CD4-positive, alpha-beta T cell treated with Interferon gamma for 1 hour (primary cell): ENCODE measurements at regions not wholly inside any gene's neighbourhood (a gene's known extent, or its start where the extent isn't known, plus 50 kb on each side); places are given as distances from the start of the nearest gene placed in this dataset.
"Not testable (repeated sequence)": the region's sequence is repeated elsewhere in the genome, so short reads cannot be mapped to it uniquely, and the experiment has no call there.

Experiments used
- DNase-seq: peaks from one replicate; pipeline ENCODE4 v3.0.0-alpha.2; 2020

DNA sequence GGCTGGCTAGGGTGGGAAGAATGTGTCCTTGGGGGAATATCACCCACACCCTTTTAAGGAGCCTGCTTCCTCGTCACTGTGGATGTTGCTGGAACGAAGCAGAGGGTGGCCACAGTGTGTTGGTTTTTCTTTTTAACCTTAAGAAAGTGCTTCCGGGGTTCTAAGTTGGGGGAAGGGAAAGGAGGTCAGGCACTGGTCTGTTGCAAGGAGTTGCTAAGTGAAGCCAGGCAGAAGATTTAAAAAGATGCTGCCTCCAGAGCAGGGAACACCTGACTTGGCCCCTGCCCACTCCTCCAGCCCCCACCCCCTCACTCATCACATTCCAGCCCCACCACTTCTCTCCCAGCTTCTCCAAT lies 213.1 kb downstream of the EMX2 start:
- no peak for DNase-seq

DNA sequence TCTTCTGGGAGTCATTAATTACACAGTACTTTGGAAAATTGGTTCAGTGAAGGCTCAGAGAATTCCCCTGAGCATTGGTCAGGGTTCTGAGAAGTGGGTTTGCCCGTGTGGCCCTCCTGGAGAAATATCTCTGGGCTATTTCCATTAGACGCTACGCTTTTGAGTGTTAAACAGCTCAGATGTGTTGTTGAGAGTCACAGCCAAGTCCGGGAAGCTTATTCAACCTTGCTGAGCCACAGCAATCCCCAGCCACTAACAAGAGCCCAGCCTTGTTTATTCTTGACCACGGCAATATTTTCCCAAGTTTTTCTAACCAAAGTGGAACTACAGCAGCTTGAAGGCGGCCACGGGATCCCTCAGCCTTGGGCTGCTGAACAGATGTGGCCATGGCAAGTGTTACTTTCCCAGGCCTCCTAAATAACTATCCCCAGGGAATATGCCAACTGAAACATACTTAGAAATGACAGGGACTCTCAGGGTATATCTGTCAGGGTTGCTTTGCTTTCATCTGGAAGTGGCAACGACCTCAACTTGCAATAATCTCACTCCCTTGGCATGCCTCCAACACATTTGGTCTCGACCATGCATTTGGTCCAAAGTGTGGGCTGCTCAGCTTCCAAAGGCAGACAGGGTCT lies 214.7 kb downstream of the EMX2 start:
- no peak for DNase-seq

DNA sequence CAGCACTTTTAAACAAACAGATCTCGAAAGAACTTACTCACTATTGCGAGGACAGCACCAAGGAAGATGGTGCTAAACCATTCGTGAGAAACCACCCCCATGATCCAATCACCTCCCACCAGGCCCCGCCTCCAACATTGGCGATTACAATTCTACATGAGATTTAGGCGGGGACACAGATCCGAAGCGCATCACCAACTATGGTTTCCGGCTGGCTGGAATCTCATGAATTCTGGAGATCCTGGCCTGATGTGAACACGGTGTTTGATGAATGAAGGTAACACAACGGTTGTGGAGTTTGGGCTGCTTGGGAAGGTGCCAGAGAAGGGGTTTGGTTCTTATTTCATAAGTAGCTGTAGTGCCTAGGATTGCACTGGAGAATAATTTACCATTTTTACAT lies 216.7 kb downstream of the EMX2 start:
- DNase-seq: no peak

- no peak for DNase-seq
Observed at GRCh38 chr10:117761695-117762094, 219.1 kb downstream of the EMX2 start.

- no peak for DNase-seq
Observed at GRCh38 chr10:117762126-117762818, 219.7 kb downstream of the EMX2 start.

DNA sequence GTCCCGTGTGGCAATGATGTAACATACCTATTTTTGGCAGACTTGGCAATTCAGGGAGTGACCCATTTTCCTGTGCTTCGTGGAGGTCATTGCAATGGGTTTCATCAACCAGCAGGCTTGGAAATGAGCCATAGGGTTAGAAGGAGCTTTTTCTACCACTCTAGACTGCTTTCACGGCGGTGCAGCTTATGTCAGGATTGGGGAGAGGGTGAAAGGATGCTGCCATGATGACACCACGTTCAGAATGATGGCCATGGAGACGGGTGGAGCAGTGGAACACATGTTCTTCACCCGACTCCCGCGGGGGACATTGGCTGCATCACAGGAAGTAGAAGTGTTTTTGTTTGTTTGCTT lies 220.2 kb downstream of the EMX2 start:
- no peak for DNase-seq

- DNase-seq: no peak
Observed at GRCh38 chr10:117763528-117763927, 221.0 kb downstream of the EMX2 start.

- no peak for DNase-seq
Observed at GRCh38 chr10:117768333-117769042, 225.9 kb downstream of the EMX2 start.

GRCh38 chr10:117775526-117775925 lies 233.0 kb downstream of the EMX2 start:
- no peak for DNase-seq

DNA sequence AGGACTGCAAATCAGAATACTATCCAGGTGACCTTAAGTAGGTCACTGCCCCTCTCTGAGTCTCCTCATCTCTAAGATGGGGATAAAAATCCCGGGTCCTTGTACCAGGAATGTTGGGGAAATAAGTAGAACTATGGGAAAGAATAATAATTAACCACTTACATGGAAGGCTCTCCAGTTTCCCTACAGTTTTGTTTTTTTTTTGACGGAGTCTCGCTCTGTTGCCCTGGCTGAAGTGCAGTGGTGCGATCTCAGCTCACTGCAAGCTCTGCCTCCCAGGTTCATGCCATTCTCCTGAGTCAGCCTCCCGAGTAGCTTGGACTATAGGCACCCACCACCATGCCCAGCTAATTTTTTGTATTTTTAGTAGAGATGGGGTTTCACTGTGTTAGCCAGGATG lies 234.7 kb downstream of the EMX2 start:
- not testable (repeated sequence) for DNase-seq

DNA sequence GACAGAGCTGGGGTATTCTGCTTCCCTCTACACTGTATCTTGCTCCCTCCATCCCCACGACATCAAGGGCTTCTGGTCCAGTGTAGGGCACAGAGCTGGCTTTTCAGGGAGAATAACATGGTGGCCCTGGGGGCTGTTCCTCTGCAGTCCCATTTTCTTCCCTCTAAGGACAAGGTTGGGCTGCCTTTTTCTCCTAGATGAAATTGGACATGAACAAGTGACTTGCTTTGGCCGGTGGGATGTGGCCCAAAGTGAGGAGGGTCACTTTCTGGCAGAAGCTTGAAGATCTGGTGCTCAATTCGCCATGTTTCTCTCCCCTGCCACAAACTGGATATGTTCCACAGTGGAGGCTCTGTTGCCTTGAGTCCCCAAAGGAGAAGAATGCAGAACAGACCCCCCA lies 235.7 kb downstream of the EMX2 start:
- DNase-seq: no peak

- no peak for DNase-seq
Observed at GRCh38 chr10:117780411-117780810, 237.9 kb downstream of the EMX2 start.

- no peak for DNase-seq
Observed at GRCh38 chr10:117781216-117781831, 238.8 kb downstream of the EMX2 start.

DNA sequence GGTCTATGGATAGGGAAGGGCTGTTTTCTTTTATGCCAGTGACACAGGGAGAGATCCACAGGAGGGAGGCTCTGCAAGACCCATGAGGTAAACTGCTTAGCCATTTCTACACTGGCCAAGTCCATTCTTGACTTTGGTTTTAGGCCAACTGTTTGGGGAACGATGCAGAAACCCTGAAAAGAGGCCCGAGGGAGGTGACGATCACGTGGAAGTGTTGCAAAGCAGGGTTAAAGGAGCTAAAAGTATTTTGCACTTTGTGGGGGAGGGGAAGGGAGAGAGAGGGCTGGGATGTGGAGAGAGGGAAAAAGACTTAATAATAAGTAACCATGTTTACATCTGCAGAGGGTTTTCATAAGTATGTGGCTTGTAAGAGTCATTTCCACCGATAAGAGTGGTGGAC lies 239.7 kb downstream of the EMX2 start:
- no peak for DNase-seq

DNA sequence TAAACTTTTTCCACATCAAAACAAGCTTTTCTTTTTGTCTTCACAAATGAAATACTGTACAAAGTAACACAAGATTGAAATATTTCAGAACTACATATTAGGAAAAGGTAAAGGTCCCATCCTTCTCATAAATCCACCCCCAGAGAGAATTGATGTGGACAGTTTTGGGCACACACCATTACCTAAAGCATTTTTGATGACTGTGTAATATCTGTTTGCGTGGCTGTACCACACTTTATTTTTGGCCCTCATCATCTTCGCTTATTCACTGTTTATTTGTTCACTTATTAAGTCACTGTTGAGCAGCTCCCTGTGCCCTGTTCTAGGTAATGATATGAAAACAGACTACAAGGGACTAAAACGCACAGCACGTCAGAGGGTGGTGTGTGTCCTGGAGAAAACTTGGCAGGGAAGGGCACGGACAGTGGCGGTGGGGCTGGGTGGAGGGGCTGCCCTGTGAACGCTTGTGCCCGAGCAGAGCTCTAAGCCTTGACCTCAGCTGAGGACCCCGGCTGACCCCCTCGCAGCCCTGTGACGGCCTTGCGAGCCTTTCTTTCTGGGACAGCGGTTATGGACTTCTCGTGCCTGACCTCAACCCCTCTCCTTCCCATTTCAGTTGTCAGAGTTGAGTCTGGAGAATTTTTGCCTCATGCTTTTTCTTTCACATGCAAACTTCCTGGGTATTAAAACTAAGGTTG lies 241.3 kb downstream of the EMX2 start:
- DNase-seq: no peak

DNA sequence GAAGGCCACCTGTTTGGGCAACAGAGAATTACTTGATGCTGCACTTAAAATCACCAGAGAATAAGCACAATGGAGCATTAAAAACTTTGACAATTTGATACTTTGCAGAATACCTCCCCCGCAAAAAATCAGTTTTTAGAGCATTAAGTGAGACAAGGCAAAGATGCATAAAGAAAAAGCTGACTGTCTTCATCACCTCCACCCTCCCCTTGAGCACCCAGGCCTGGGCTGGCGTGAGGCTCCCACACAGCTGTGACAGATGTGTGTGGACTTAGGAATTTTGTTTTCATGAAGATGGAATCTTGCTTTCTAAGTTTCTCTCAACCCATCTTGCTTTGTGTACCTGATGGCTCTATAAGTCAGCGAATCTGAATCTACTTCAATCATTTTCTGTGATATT lies 242.2 kb downstream of the EMX2 start:
- DNase-seq: no peak

DNA sequence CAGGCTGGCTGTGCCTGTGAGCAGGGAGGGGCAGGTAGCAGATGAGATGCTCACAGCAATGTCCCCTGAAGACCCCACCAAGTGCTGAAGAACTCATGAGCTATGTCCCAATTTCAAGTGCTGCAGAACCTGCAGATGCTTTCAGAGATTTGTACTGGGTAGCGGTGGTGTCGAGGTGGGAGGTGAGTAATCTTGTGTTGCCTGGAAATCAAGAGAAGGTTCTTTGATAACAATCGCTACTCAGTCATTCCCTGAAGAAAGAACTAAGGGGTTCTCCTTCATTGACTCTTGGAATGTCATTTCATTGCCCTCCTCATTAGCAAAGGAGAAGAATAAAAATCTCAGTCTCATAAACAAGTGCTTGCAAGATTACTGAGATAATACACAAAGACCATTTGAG lies 246.4 kb downstream of the EMX2 start:
- no peak for DNase-seq

DNA sequence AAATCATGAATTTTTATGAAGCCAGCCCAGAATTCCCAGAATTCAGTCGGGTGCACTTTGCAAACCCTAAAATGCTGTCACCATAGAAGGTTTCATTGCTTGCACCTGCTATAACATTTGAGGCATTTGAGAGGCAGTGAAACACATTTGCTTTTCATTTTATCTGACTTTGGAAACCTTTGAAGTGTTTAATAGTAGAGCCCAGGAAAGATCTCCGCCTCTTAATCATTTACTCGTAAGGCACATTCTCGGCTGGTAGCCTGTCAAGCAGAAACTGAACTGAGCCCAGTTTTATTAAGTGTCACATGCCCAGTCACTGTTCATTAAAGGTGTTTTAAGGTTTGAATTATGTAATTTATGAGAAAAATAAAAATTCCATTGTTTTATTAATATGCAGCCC lies 247.6 kb downstream of the EMX2 start:
- no peak for DNase-seq

DNA sequence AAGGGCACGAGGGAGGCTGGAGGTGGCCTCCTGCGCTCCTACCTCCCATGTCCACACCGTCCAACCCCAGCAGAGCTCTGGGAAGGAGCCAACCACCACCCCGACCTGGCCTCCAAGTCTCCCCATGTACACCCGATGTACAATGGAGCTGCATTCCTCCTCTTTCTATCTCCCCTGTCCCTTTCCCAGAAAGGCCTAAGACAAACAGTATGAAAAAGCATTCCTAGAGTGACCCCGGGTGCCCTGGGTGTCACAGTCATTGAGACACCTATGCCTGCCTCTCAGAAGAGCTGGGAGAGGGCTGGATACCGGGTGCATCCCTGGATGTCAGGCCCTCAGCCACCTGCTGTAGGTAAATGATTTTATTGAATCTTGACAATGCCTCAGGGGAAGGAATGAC lies 248.1 kb downstream of the EMX2 start:
- no peak for DNase-seq

- no peak for DNase-seq
Observed at GRCh38 chr10:117792214-117792613, 249.7 kb downstream of the EMX2 start.

GRCh38 chr10:117796130-117796745 lies 250.5 kb downstream of the RAB11FIP2 start:
- DNase-seq: no peak

GRCh38 chr10:117797296-117797695 lies 249.4 kb downstream of the RAB11FIP2 start:
- no peak for DNase-seq

- DNase-seq: no peak
Observed at GRCh38 chr10:117801691-117802090, 245.1 kb downstream of the RAB11FIP2 start.
